K562 (cell line): ENCODE measurements at regions not wholly inside any gene's neighbourhood (a gene's known extent, or its start where the extent isn't known, plus 50 kb on each side); places are given as distances from the start of the nearest gene placed in this dataset.

Experiments
- ATAC-seq: fragments of 200-7000 bp; cut with Tn5 transposase; 3 replicates; pipeline ENCODE4 v1.9.1; 2020; ENCODE audit warnings: moderate library complexity
- BruUV-seq: library from RNA; stranded (reverse); fragments of 400-500 nt; replicated peaks from 2 replicates; lab custom pipeline; 2021; lab: Mats Ljungman, UMichigan
- CTCF ChIA-PET: fragments of 300-600 bp; formaldehyde crosslinking; extraction: SDS; loops from one replicate; lab custom pipeline; 2021; ENCODE audit warnings: low intra/inter-chr PET ratio; lab: Yijun Ruan, JAX
- POLR2A ChIA-PET: fragments of 300-600, 350-650 bp; sonication (Branson Sonifier 250); formaldehyde crosslinking; extraction: SDS; loops from one replicate; lab custom pipeline; 2021; ENCODE audit warnings: antibody characterized with exemption, inconsistent platforms; lab: Yijun Ruan, JAX
- DNase-seq, 4 experiments: peaks; one replicate each; pipeline versions ENCODE4 v3.0.0 to v3.0.0-alpha.2; 2011 to 2018; ENCODE audit warnings: low spot score in 3 of 4, mixed read lengths in 3 of 4; ENCODE audit errors: extremely low read depth in 1 of 4
- FAIRE-seq: peaks from 2 replicates; lab custom pipeline; 2011; peaks lifted over from hg19 to GRCh38; lab: Jason Lieb, UNC
- H2AFZ ChIP-seq: 2 replicates; pipeline ENCODE4 v1.6.0; 2011; ENCODE audit warnings: low read depth, low read length, control low read depth, inconsistent platforms
- H3K27ac ChIP-seq: fragments of 200-600 bp; 3 replicates; pipeline ENCODE4 v1.8.0; 2011; ENCODE audit warnings: low read depth, mild to moderate bottlenecking, control low read depth, inconsistent platforms, low read length, moderate library complexity, mixed read lengths; ENCODE audit errors: extremely low read depth
- H3K27me3 ChIP-seq, 2 experiments: fragments of 300-600 bp in 1 of 2; 2 replicates in 1 of 2; 3 replicates in 1 of 2; pipeline versions ENCODE4 v1.6.0 to v1.8.0; 2011; ENCODE audit warnings: inconsistent platforms in 2 of 2, low read length in 2 of 2, mild to moderate bottlenecking in 1 of 2, mixed read lengths in 1 of 2, moderate library complexity in 1 of 2; ENCODE audit not compliant: control insufficient read depth in 2 of 2, insufficient read depth in 2 of 2
- H3K36me3 ChIP-seq: fragments of 300-600 bp; 3 replicates; pipeline ENCODE4 v1.8.0; 2011; ENCODE audit warnings: mild to moderate bottlenecking, low read length, inconsistent platforms; ENCODE audit not compliant: control insufficient read depth, insufficient read depth
- H3K4me1 ChIP-seq, 2 experiments: fragments of 200-600 bp in 1 of 2; replicated peaks in 1 of 2; 2 replicates in 1 of 2; 3 replicates in 1 of 2; pipeline versions ENCODE4 v1.5.1 to v1.8.0; 2011; ENCODE audit warnings: inconsistent platforms in 2 of 2, low read length in 2 of 2, mild to moderate bottlenecking in 1 of 2, mixed read lengths in 1 of 2, moderate library complexity in 1 of 2; ENCODE audit not compliant: control insufficient read depth in 2 of 2, insufficient read depth in 2 of 2
- H3K4me2 ChIP-seq: 2 replicates; pipeline ENCODE4 v1.6.1; 2011; ENCODE audit warnings: low read length, control low read depth, inconsistent platforms, mixed read lengths; ENCODE audit not compliant: insufficient read depth
- H3K4me3 ChIP-seq: fragments of 200-600 bp; sonication (generic), shearing (Covaris generic); 2 replicates; pipeline ENCODE4 v1.5.1; 2016; ENCODE audit warnings: control low read depth, inconsistent platforms
- H3K79me2 ChIP-seq: fragments of 200-600 bp; 3 replicates; pipeline ENCODE4 v1.8.0; 2011; ENCODE audit warnings: low read length, inconsistent platforms; ENCODE audit not compliant: control insufficient read depth, insufficient read depth
- H3K9ac ChIP-seq, 2 experiments: 2 replicates each; pipeline versions ENCODE4 v1.6.0 to v1.6.1; 2011; ENCODE audit warnings: low read depth in 2 of 2, low read length in 2 of 2, control low read depth in 1 of 2, inconsistent platforms in 1 of 2, mild to moderate bottlenecking in 1 of 2, mixed read lengths in 1 of 2; ENCODE audit not compliant: insufficient read depth in 1 of 2
- H3K9me1 ChIP-seq: one replicate; pipeline ENCODE4 v1.6.0; 2011; ENCODE audit warnings: inconsistent platforms, mild to moderate bottlenecking, low read length, moderate library complexity; ENCODE audit not compliant: control insufficient read depth, insufficient read depth
- H3K9me3 ChIP-seq: replicated peaks from 2 replicates; pipeline ENCODE4 v1.5.1; 2011; ENCODE audit warnings: low read depth, low read length, inconsistent platforms; ENCODE audit not compliant: control insufficient read depth, insufficient read depth
- H4K20me1 ChIP-seq: replicated peaks from 2 replicates; pipeline ENCODE4 v1.6.1; 2011; ENCODE audit warnings: low read length, inconsistent platforms, mixed read lengths; ENCODE audit not compliant: control insufficient read depth, insufficient read depth
- RBM34 ChIP-seq: fragments of 200-400 bp; formaldehyde crosslinking; IDR thresholded peaks from 2 replicates; pipeline ENCODE4 v1.6.1; 2018; ENCODE audit warnings: low read length, borderline replicate concordance; ENCODE audit not compliant: insufficient read depth
- ZBTB11 ChIP-seq, 3 experiments: fragments of 200-800 bp in 1 of 3; fragments of 250-450 bp in 1 of 3; fragments of 450-650 bp in 1 of 3; sonication (Bioruptor Pico) in 1 of 3; sonication (Bioruptor generic) in 1 of 3; formaldehyde crosslinking in 1 of 3; IDR thresholded peaks; 2 replicates each; pipeline versions ENCODE4 v1.6.1 to v1.8.0; 2016 to 2022; ENCODE audit warnings: mild to moderate bottlenecking in 2 of 3, missing genetic modification characterization in 2 of 3, missing compliant biosample characterization in 1 of 3, moderate library complexity in 1 of 3
- WGBS: fragments of 100-300 bp; shearing (Covaris generic); methylation state at CpG from one replicate; pipeline ENCODE4 v1.1.6; 2016; ENCODE audit warnings: low coverage, mixed read lengths; ENCODE audit not compliant: insufficient coverage; ENCODE audit errors: missing lambda C conversion rate; 5-methylcytosine and 5-hydroxymethylcytosine counted together
- in situ Hi-C: fragments of 300-500 bp; cut with MboI; formaldehyde crosslinking; loops from 4 replicates; pipeline ENCODE4 v1.15.0; 2018; ENCODE audit warnings: inconsistent platforms, mixed read lengths
- intact Hi-C: fragments of 100-400 bp; cut with micrococcal nuclease; formaldehyde crosslinking; loops from 2 replicates; pipeline ENCODE4 v1.14.2; 2022

DNA sequence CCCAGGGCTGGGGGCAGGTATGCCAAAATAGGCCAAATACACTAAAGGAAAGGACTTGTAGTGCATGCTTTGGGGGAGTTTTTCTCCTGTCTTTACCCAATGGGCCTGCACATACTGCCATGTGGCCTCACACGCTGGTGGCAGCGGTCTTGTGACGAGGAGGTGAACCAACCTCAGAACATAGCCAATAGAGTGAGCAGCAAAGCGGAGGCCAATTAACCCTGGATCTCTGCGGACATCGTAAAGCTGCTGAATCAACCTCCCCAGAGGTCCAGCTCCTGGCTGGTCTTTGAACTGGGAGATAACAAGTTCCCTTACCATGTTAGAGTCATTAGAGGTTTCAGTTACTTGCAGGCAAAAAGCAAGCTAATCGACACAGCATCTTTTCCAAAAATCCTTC, 280.1 kb downstream of the PREX1 start:
- ATAC-seq (no peak), FAIRE-seq (no peak), DNase-seq (no peak)
- under 1% methylated on average over 7 of the region's 7 CpGs for WGBS
- CTCF ChIA-PET = no interaction called here
- POLR2A ChIA-PET = no interaction called here
- no peak overlapping the region for H3K9ac ChIP-seq
- peaks cover 3 to 36% of the 10 kb centered on the region in 2 experiments; a peak in 3 of 5 replicates for H3K27me3 ChIP-seq
- BruUV-seq = no TSS peak
- in situ Hi-C loops (no loop called here), intact Hi-C loops (no loop called here)
- no peak overlapping the region for H3K4me3 ChIP-seq
- no peaks in the 10 kb centered on the region for H3K79me2 ChIP-seq
- no peaks in the 10 kb centered on the region for H4K20me1 ChIP-seq
- H3K36me3 ChIP-seq = no peaks in the 10 kb centered on the region
- no peak overlapping the region for H2AFZ ChIP-seq
- no peaks in the 10 kb centered on the region for H3K4me1 ChIP-seq
- no peak overlapping the region for H3K27ac ChIP-seq
- TF ChIP-seq RBM34 (no peak), ZBTB11 (CRISPR knock-in tag; IDR thresholded peaks at IDR 0.05) (peak in 1 of 3 experiments; percentile 41; a peak in 1 of 6 replicates)
- H3K9me3 ChIP-seq = no peaks in the 10 kb centered on the region
- no peak overlapping the region for H3K4me2 ChIP-seq
- H3K9me1 ChIP-seq = no peaks in the 10 kb centered on the region
